ENCODE measurements at regions not wholly inside any gene's neighbourhood (a gene's known extent, or its start where the extent isn't known, plus 50 kb on each side); places are given as distances from the start of the nearest gene placed in this dataset.

DNA sequence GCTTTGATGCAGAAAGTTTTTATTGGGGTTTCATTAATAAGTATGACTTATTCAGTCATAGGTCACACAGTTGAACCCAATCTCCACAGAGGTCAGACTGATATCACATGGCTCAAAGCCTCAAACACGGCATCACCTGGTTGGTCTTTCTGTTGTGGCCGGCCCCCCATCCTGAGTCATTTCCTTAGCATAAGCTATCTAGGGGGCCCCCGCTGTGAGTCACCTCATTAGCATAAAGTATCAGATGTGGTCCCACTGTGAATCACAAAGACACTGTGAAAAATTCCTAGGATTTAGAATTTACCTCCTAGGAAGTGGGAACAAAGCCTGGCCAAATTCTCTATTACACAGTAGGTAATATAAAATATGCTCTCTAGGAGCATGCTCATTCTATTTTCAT is 502.2 kb downstream of the PYDC2 start:
- TF ChIP-seq, protein P1, sequence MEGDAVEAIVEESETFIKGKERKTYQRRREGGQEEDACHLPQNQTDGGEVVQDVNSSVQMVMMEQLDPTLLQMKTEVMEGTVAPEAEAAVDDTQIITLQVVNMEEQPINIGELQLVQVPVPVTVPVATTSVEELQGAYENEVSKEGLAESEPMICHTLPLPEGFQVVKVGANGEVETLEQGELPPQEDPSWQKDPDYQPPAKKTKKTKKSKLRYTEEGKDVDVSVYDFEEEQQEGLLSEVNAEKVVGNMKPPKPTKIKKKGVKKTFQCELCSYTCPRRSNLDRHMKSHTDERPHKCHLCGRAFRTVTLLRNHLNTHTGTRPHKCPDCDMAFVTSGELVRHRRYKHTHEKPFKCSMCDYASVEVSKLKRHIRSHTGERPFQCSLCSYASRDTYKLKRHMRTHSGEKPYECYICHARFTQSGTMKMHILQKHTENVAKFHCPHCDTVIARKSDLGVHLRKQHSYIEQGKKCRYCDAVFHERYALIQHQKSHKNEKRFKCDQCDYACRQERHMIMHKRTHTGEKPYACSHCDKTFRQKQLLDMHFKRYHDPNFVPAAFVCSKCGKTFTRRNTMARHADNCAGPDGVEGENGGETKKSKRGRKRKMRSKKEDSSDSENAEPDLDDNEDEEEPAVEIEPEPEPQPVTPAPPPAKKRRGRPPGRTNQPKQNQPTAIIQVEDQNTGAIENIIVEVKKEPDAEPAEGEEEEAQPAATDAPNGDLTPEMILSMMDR (IDR thresholded peaks at IDR 0.05): no peak
- TF ChIP-seq SIN3A (IDR thresholded peaks at IDR 0.05; ENCODE audit: borderline replicate concordance, insufficient read depth, low read depth, low read length): no peak

All from Panc1 (cell line).